H54 (cell line): ENCODE measurements at regions not wholly inside any gene's neighbourhood (a gene's known extent, or its start where the extent isn't known, plus 50 kb on each side); places are given as distances from the start of the nearest gene placed in this dataset.

ENCODE experiments used
- DNase-seq: peaks from one replicate; pipeline ENCODE4 v3.0.0; 2011; ENCODE audit warnings: low spot score, mixed read lengths; ENCODE audit not compliant: insufficient read length
- FAIRE-seq: peaks from 3 replicates; lab custom pipeline; 2011; peaks lifted over from hg19 to GRCh38; lab: Jason Lieb, UNC
- POLR2A ChIP-seq: IDR thresholded peaks from 2 replicates; pipeline ENCODE4 v1.6.1; 2011; ENCODE audit warnings: low read depth, mild to moderate bottlenecking, low read length

DNA sequence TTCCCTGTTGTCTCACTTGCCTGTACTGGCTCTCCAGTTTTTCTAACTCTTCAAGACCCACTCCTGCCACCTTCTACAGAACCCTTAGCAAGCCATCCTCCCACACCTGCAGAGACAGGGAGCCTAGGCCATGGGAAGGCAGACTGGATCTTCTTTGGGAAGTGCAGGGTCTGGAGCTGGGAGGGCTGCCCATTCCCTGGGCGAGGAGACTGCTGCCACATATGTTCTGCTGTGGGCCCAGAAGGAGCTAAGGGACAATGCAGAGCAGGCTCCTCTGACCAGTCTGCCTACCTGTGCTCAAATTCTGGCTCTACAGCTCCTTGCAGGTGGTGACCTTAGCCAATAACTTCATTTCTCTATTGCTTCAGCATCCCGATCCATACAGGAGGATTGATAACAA lies 152.1 kb upstream of the CELF4 start:
- no peak for DNase-seq
- FAIRE-seq: no peak
- no peak for TF ChIP-seq POLR2A

DNA sequence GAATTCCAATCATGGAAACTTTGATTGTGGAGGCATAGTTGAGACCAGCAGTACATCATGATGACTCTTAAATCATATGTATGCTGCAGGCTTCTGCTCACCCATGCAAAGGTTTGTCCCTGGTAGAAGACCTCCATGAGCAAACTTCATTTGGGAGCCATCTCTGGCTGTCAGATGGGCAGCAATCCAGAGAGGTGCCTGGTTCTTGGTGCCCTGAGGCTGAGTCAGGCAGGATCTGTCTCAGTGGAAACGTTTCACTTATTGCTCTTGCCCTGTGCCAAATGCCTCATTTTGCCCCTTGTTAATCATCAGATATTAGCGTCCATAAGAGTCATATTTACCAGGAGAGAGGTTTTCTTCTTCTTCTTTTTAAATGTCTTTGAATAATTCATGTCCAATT lies 151.5 kb upstream of the CELF4 start:
- DNase-seq: no peak
- no peak for FAIRE-seq
- no peak for TF ChIP-seq POLR2A

DNA sequence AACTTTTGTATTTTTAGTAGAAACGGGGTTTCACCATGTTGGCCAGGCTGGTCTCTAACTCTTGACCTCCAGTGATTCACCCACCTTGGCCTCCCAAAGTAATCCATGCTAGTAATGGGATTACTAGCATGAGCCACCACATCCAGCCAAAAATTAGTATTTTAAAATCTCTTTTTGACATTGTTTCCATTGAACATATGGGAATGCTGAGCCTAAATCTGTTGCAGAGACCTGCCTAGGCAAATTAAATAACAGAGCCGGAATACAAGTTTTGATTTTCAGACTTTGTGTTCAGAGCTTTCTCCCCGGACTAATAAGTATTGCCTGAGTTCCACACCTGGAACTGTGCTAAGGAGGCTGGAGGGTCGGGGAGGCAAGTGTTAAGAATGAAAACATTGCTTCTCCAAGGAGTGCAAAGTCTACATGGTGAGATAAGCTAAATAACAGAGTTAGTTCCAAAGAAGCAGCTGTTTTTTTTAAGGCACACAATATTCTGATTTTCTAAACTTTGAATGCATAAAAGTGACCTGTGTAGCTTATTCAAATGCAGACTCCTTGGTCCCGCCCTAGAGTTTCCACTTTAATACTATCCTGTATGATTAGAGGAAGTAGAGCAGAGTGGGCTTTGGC lies 150.6 kb upstream of the CELF4 start:
- TF ChIP-seq POLR2A: no peak
- FAIRE-seq (no peak), DNase-seq (no peak)

- no peak for TF ChIP-seq POLR2A
- FAIRE-seq: no peak
- no peak for DNase-seq
Measured at GRCh38 chr18:37714691-37715090, 149.1 kb upstream of the CELF4 start.

DNA sequence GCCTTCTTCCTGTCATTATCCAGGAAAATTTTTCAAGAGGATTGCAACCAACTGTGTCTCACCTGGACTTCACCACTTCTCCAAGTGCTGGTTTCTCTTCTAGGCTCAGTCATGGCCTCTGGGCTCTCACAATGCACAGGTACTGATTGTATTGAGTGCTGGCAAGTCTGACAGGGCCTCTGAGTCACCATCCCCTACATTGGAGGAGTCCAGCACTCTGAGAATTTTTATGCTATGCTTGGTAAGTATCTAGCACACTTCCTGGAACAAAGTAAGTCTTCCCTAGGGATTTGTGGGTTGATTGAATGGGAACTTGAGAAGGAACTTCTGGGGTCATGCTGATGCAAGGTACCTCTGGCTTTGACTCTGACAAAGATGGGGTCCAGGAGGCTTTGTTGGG lies 147.2 kb upstream of the CELF4 start:
- FAIRE-seq: no peak
- TF ChIP-seq POLR2A: no peak
- no peak for DNase-seq

- no peak for DNase-seq
Measured at GRCh38 chr18:37711766-37712505, 146.3 kb upstream of the CELF4 start.

DNA sequence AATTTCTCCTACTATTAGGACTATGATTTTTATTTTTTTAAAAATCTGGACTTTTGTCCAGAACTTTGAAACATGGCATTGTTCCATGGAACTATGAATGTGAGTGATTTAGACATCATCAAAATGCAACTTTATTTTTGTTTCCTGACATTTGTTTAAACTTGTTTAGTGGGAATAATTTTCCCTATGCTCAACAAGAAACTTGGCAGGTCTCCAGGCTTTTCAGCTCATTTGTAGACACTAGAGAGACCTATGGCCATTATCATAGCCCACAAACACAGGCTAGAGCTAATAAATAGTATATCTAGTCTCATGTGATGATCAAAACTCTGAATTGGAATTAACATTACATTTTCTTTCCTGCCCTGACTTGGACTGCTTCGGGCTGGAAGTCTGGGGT lies 145.1 kb upstream of the CELF4 start:
- DNase-seq (no peak), FAIRE-seq (no peak)
- TF ChIP-seq POLR2A: no peak

More at GRCh38 chr18:37711766-37712505, 146.3 kb upstream of the CELF4 start:
- TF ChIP-seq POLR2A: no peak
- no peak for FAIRE-seq

- FAIRE-seq (no peak), DNase-seq (no peak)
- TF ChIP-seq POLR2A: no peak
Measured at GRCh38 chr18:37709740-37710139, 144.1 kb upstream of the CELF4 start.

- DNase-seq: no peak
- no peak for TF ChIP-seq POLR2A
- FAIRE-seq: no peak
Measured at GRCh38 chr18:37705016-37705415, 139.4 kb upstream of the CELF4 start.

GRCh38 chr18:37702841-37703240 lies 137.2 kb upstream of the CELF4 start:
- FAIRE-seq (no peak), DNase-seq (no peak)
- TF ChIP-seq POLR2A: no peak

GRCh38 chr18:37701967-37702366 lies 136.4 kb upstream of the CELF4 start:
- TF ChIP-seq POLR2A: no peak
- no peak for FAIRE-seq
- no peak for DNase-seq

GRCh38 chr18:37698508-37699040 lies 133.0 kb upstream of the CELF4 start:
- DNase-seq (no peak), FAIRE-seq (no peak)
- no peak for TF ChIP-seq POLR2A

DNA sequence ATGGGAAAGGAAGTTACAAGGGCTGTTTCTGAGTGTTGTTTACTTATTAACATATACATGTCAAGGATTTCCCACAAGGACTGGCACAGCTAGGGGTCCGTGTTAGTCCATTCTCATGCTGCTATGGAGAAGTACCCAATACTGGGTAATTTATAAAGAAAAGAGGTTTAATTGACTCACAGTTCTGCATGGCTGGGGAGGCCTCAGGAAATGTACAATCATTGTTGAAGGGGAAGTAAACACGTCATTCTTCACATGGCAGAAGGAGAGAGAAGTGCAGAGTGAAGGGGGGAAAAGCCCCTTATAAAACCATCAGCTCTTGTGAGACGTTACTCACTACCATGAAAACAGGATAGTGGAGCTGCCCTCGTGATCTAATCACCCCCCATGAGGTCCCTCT lies 128.9 kb upstream of the CELF4 start:
- no peak for TF ChIP-seq POLR2A
- no peak for FAIRE-seq

DNA sequence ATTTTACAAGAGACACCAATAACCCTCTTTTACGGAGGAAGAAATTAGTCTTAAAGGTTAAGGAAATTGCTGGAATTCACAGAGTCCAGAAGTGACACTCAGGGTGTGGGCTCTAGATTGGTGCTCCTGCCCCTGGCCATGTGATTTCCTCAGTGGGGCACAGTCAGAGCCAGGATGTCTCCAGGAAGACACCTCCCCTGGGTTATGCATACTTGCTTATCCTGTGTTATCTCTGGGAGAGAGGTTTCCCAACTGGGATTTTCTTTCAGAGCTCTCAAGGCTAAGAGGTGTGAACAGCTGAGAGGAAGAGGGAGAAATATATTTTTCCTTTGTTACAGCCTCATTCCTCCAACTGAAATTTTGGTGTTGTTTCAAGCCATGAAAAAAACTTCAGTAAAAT lies 125.6 kb upstream of the CELF4 start:
- no peak for TF ChIP-seq POLR2A
- no peak for FAIRE-seq
- DNase-seq: no peak

More for the DNA sequence above, 128.9 kb upstream of the CELF4 start:
- DNase-seq: no peak

- DNase-seq: no peak
- no peak for TF ChIP-seq POLR2A
- FAIRE-seq: no peak
Measured at GRCh38 chr18:37689841-37690240, 124.2 kb upstream of the CELF4 start.
